IPS-NIHi7 (cell line): ENCODE measurements at regions not wholly inside any gene's neighbourhood (a gene's known extent, or its start where the extent isn't known, plus 50 kb on each side); places are given as distances from the start of the nearest gene placed in this dataset.
"Not testable (repeated sequence)": the region's sequence is repeated elsewhere in the genome, so short reads cannot be mapped to it uniquely, and the experiment has no call there.

Experiments
- DNase-seq: peaks from one replicate; pipeline ENCODE4 v3.0.0; 2012; ENCODE audit warnings: mixed read lengths; ENCODE audit errors: extremely low spot score

GRCh38 chr2:2644751-2645150, 313.7 kb upstream of the MYT1L start:
- not testable (repeated sequence) for DNase-seq

- DNase-seq: no peak
These were observed 313.0 kb upstream of the MYT1L start for GRCh38 chr2:2644040-2644439.

- no peak for DNase-seq
These were observed 312.1 kb upstream of the MYT1L start for GRCh38 chr2:2642906-2643890.

GRCh38 chr2:2641541-2642410, 310.7 kb upstream of the MYT1L start:
- no peak for DNase-seq

- DNase-seq: no peak
These were observed 309.7 kb upstream of the MYT1L start for GRCh38 chr2:2640818-2641217.

- no peak for DNase-seq
These were observed 309.3 kb upstream of the MYT1L start for GRCh38 chr2:2640371-2640770.

GRCh38 chr2:2639251-2640139, 308.4 kb upstream of the MYT1L start:
- DNase-seq: no peak

GRCh38 chr2:2638547-2639220, 307.6 kb upstream of the MYT1L start:
- no peak for DNase-seq

GRCh38 chr2:2636813-2637212, 305.7 kb upstream of the MYT1L start:
- no peak for DNase-seq

GRCh38 chr2:2635025-2635528, 304.0 kb upstream of the MYT1L start:
- DNase-seq: no peak

- no peak for DNase-seq
These were observed 301.9 kb upstream of the MYT1L start for GRCh38 chr2:2633017-2633416.

- no peak for DNase-seq
These were observed 292.9 kb upstream of the MYT1L start for GRCh38 chr2:2623939-2624338.

- DNase-seq: no peak
These were observed 290.8 kb upstream of the MYT1L start for GRCh38 chr2:2621855-2622254.

- DNase-seq: no peak
These were observed 289.5 kb upstream of the MYT1L start for GRCh38 chr2:2620604-2621003.

GRCh38 chr2:2619995-2620394, 288.9 kb upstream of the MYT1L start:
- no peak for DNase-seq

GRCh38 chr2:2614452-2614851, 283.4 kb upstream of the MYT1L start:
- no peak for DNase-seq

GRCh38 chr2:2613279-2614199, 282.5 kb upstream of the MYT1L start:
- peak; percentile 95 for DNase-seq

- no peak for DNase-seq
These were observed 279.7 kb upstream of the MYT1L start for GRCh38 chr2:2610751-2611150.

GRCh38 chr2:2600366-2600765, 269.3 kb upstream of the MYT1L start:
- DNase-seq: no peak

GRCh38 chr2:2599441-2599840, 268.4 kb upstream of the MYT1L start:
- no peak for DNase-seq
